Hepatocyte (in vitro differentiated cells): ENCODE measurements at regions not wholly inside any gene's neighbourhood (a gene's known extent, or its start where the extent isn't known, plus 50 kb on each side); places are given as distances from the start of the nearest gene placed in this dataset.
"Not testable (repeated sequence)": the region's sequence is repeated elsewhere in the genome, so short reads cannot be mapped to it uniquely, and the experiment has no call there.

Source experiments
- DNase-seq: peaks from one replicate; pipeline ENCODE4 v3.0.0-alpha.2; 2016; ENCODE audit warnings: low spot score
- H2AFZ ChIP-seq: fragments of 200-600 bp; sonication (generic); 2 replicates; pipeline ENCODE4 v1.6.0; 2016; ENCODE audit warnings: antibody characterized with exemption, mild to moderate bottlenecking
- H3K27ac ChIP-seq: fragments of 200-600 bp; sonication (generic); 2 replicates; pipeline ENCODE4 v1.5.1; 2016; ENCODE audit warnings: mild to moderate bottlenecking
- H3K27me3 ChIP-seq: fragments of 200-600 bp; sonication (generic); 2 replicates; pipeline ENCODE4 v1.6.1; 2016
- H3K36me3 ChIP-seq: fragments of 200-600 bp; sonication (generic); replicated peaks from 2 replicates; pipeline ENCODE4 v1.5.1; 2016; ENCODE audit warnings: low read depth; ENCODE audit not compliant: insufficient read depth
- H3K4me1 ChIP-seq: fragments of 200-600 bp; sonication (generic); 2 replicates; pipeline ENCODE4 v1.5.1; 2016; ENCODE audit warnings: mild to moderate bottlenecking, moderate library complexity; ENCODE audit not compliant: insufficient read depth
- H3K4me2 ChIP-seq: fragments of 200-600 bp; sonication (generic); 2 replicates; pipeline ENCODE4 v1.6.0; 2016
- H3K4me3 ChIP-seq: fragments of 200-600 bp; sonication (generic); 2 replicates; pipeline ENCODE4 v1.5.1; 2016; ENCODE audit warnings: mild to moderate bottlenecking
- H3K79me2 ChIP-seq: fragments of 200-600 bp; sonication (generic); 2 replicates; pipeline ENCODE4 v1.6.0; 2017; ENCODE audit warnings: mild to moderate bottlenecking
- H3K9me2 ChIP-seq: fragments of 200-600 bp; sonication (generic); replicated peaks from 2 replicates; pipeline ENCODE4 v1.6.0; 2017; ENCODE audit warnings: mild to moderate bottlenecking; ENCODE audit not compliant: insufficient read depth
- H3K9me3 ChIP-seq: fragments of 200-600 bp; sonication (generic); 2 replicates; pipeline ENCODE4 v1.5.1; 2016; ENCODE audit warnings: low read depth, mild to moderate bottlenecking
- H4K20me1 ChIP-seq: fragments of 200-600 bp; sonication (generic); 2 replicates; pipeline ENCODE4 v1.6.0; 2016; ENCODE audit warnings: mild to moderate bottlenecking; ENCODE audit not compliant: insufficient read depth, poor library complexity, severe bottlenecking
- WGBS: methylation state at CpG from one replicate; pipeline ENCODE4 v1.1.6; 2016; ENCODE audit warnings: low lambda C conversion rate; ENCODE audit errors: missing lambda C conversion rate; 5-methylcytosine and 5-hydroxymethylcytosine counted together

- not testable (repeated sequence) for H3K4me3 ChIP-seq, H2AFZ ChIP-seq, H3K4me2 ChIP-seq, H3K27me3 ChIP-seq, H3K9me3 ChIP-seq, H3K79me2 ChIP-seq, H3K36me3 ChIP-seq, DNase-seq, H4K20me1 ChIP-seq, H3K27ac ChIP-seq, H3K9me2 ChIP-seq, H3K4me1 ChIP-seq
- WGBS = no CpG with 5 or more reads among the region's 22 CpGs
Measured at GRCh38 chr21:6133852-6134630, 4387.3 kb upstream of the TPTE start.

- not testable (repeated sequence) for H3K27ac ChIP-seq, H3K79me2 ChIP-seq, H2AFZ ChIP-seq, H4K20me1 ChIP-seq, H3K27me3 ChIP-seq, H3K4me3 ChIP-seq, H3K4me1 ChIP-seq, H3K9me2 ChIP-seq, H3K36me3 ChIP-seq, H3K4me2 ChIP-seq, DNase-seq, H3K9me3 ChIP-seq
- WGBS = no CpG with 5 or more reads among the region's 11 CpGs
Measured at GRCh38 chr21:6136732-6137131, 4384.7 kb upstream of the TPTE start.

- not testable (repeated sequence) for H3K27ac ChIP-seq
Measured at GRCh38 chr21:6138244-6139136, 4382.9 kb upstream of the TPTE start.

GRCh38 chr21:6139331-6139730, 4382.1 kb upstream of the TPTE start:
- no CpG with 5 or more reads among the region's 10 CpGs for WGBS
- not testable (repeated sequence) for H4K20me1 ChIP-seq, H3K4me3 ChIP-seq, H2AFZ ChIP-seq, H3K4me1 ChIP-seq, H3K27me3 ChIP-seq, H3K4me2 ChIP-seq, H3K27ac ChIP-seq, H3K9me2 ChIP-seq, H3K36me3 ChIP-seq, DNase-seq, H3K79me2 ChIP-seq, H3K9me3 ChIP-seq

More at GRCh38 chr21:6138244-6139136, 4382.9 kb upstream of the TPTE start:
- H3K4me2 ChIP-seq, H3K9me2 ChIP-seq, H4K20me1 ChIP-seq, H3K79me2 ChIP-seq, H3K4me1 ChIP-seq, H3K27me3 ChIP-seq, H3K9me3 ChIP-seq, H3K36me3 ChIP-seq, H2AFZ ChIP-seq, H3K4me3 ChIP-seq, DNase-seq: not testable (repeated sequence)
- WGBS = no CpG with 5 or more reads among the region's 46 CpGs

GRCh38 chr21:6139862-6140261, 4381.5 kb upstream of the TPTE start:
- not testable (repeated sequence) for H3K9me2 ChIP-seq, H3K9me3 ChIP-seq, H3K4me2 ChIP-seq, H4K20me1 ChIP-seq, DNase-seq, H3K36me3 ChIP-seq, H3K4me1 ChIP-seq, H3K27me3 ChIP-seq, H3K79me2 ChIP-seq, H2AFZ ChIP-seq, H3K4me3 ChIP-seq, H3K27ac ChIP-seq
- no CpG with 5 or more reads among the region's 3 CpGs for WGBS

GRCh38 chr21:6140467-6141137, 4380.8 kb upstream of the TPTE start:
- not testable (repeated sequence) for H4K20me1 ChIP-seq, H3K9me2 ChIP-seq, DNase-seq, H3K79me2 ChIP-seq, H3K9me3 ChIP-seq, H3K4me3 ChIP-seq, H2AFZ ChIP-seq, H3K27me3 ChIP-seq, H3K4me1 ChIP-seq, H3K27ac ChIP-seq, H3K36me3 ChIP-seq, H3K4me2 ChIP-seq
- WGBS = no CpG with 5 or more reads among the region's 27 CpGs

GRCh38 chr21:6141138-6141474, 4380.3 kb upstream of the TPTE start:
- not testable (repeated sequence) for H2AFZ ChIP-seq, H3K36me3 ChIP-seq, H3K79me2 ChIP-seq, DNase-seq, H3K9me2 ChIP-seq, H3K27me3 ChIP-seq, H3K4me2 ChIP-seq, H3K4me3 ChIP-seq, H3K27ac ChIP-seq, H4K20me1 ChIP-seq, H3K4me1 ChIP-seq, H3K9me3 ChIP-seq
- no CpG with 5 or more reads among the region's 14 CpGs for WGBS

GRCh38 chr21:6153154-6153553, 4368.2 kb upstream of the TPTE start:
- H3K9me2 ChIP-seq, H3K4me2 ChIP-seq, DNase-seq: not testable (repeated sequence)

More at GRCh38 chr21:6153154-6153553, 4368.2 kb upstream of the TPTE start:
- not testable (repeated sequence) for H3K27me3 ChIP-seq, H3K27ac ChIP-seq, H3K36me3 ChIP-seq, H4K20me1 ChIP-seq, H3K4me3 ChIP-seq, H3K9me3 ChIP-seq, H3K4me1 ChIP-seq, H3K79me2 ChIP-seq, H2AFZ ChIP-seq
- no CpG with 5 or more reads among the region's 4 CpGs for WGBS
